ENCODE measurements at regions not wholly inside any gene's neighbourhood (a gene's known extent, or its start where the extent isn't known, plus 50 kb on each side); places are given as distances from the start of the nearest gene placed in this dataset.

GRCh38 chr4:134141728-134142127 lies 59.9 kb downstream of the PABPC4L start:
- TF ChIP-seq TAF1 (conservative IDR thresholded peaks at IDR 0.05), result no peak
- TF ChIP-seq EGR1 (IDR thresholded peaks at IDR 0.05; ENCODE audit: low read depth in 2 of 2), result no peak
- TF ChIP-seq CTCF (IDR thresholded peaks at IDR 0.05; ENCODE audit: low read depth, low read length, missing input control), result no peak
- TF ChIP-seq REST (IDR thresholded peaks at IDR 0.05), result no peak
- no peak for TF ChIP-seq FOXA1 (IDR thresholded peaks at IDR 0.05)
- no peak for TF ChIP-seq MAX (IDR thresholded peaks at IDR 0.05)
- no peak for TF ChIP-seq ATF3 (IDR thresholded peaks at IDR 0.05)
- no peak for TF ChIP-seq YY1 (IDR thresholded peaks at IDR 0.05)
- no peak for TF ChIP-seq RAD21 (IDR thresholded peaks at IDR 0.05)
- TF ChIP-seq GABPA (IDR thresholded peaks at IDR 0.05 in 1 of 2, conservative IDR thresholded peaks at IDR 0.05 in 1 of 2), result no peak
- no peak for TF ChIP-seq NR2F2 (IDR thresholded peaks at IDR 0.05)
- TF ChIP-seq ZBTB33 (IDR thresholded peaks at IDR 0.05), result no peak
